ENCODE measurements at regions not wholly inside any gene's neighbourhood (a gene's known extent, or its start where the extent isn't known, plus 50 kb on each side); places are given as distances from the start of the nearest gene placed in this dataset.

GRCh38 chr11:8793114-8793777 lies 110.7 kb downstream of the RPL27A start:
- Mint-ChIP-seq H3K27me3 (ENCODE audit: unreplicated experiment) (no peaks in the 10 kb centered on the region), H3K27ac (ENCODE audit: unreplicated experiment) (no peak overlapping the region), H3K4me1 (ENCODE audit: low read depth, unreplicated experiment) (peaks cover 33% of the 10 kb centered on the region), H3K4me3 (ENCODE audit: low read depth, unreplicated experiment) (no peak overlapping the region), H3K36me3 (ENCODE audit: insufficient read depth, unreplicated experiment) (no peaks in the 10 kb centered on the region), H3K9me3 (ENCODE audit: low read depth, unreplicated experiment) (peaks cover 2% of the 10 kb centered on the region)
- CTCF ChIA-PET = no interaction called here
- intact Hi-C loops (cut with micrococcal nuclease; ENCODE audit: unreplicated experiment) = no loop called here
- no TSS peak for BruUV-seq (replicated peaks)
- no peak for DNase-seq
- no peak for TF ChIP-seq CTCF (IDR thresholded peaks at IDR 0.05; ENCODE audit: unreplicated experiment)

- Mint-ChIP-seq H3K27me3 (ENCODE audit: unreplicated experiment) (no peaks in the 10 kb centered on the region), H3K4me3 (ENCODE audit: low read depth, unreplicated experiment) (no peak overlapping the region), H3K4me1 (ENCODE audit: low read depth, unreplicated experiment) (peaks cover 33% of the 10 kb centered on the region), H3K36me3 (ENCODE audit: insufficient read depth, unreplicated experiment) (no peaks in the 10 kb centered on the region), H3K9me3 (ENCODE audit: low read depth, unreplicated experiment) (peaks cover 2% of the 10 kb centered on the region), H3K27ac (ENCODE audit: unreplicated experiment) (no peak overlapping the region)
- BruUV-seq (replicated peaks) = no TSS peak
- TF ChIP-seq CTCF (IDR thresholded peaks at IDR 0.05; ENCODE audit: unreplicated experiment) = no peak
- no peak for DNase-seq
- CTCF ChIA-PET = interaction anchor here (1.2 kb wide), 1 partner anchor 16 kb away, joined by 5 read pairs; a partner anchor contains a TSS
- intact Hi-C loops (cut with micrococcal nuclease; ENCODE audit: unreplicated experiment) = no loop called here
These were observed 111.5 kb downstream of the RPL27A start for GRCh38 chr11:8794126-8794525.

- CTCF ChIA-PET = interaction anchor here (0.5 to 1.2 kb wide), 5 partner anchors 13 to 852 kb away, joined by 3 to 6 read pairs (median 5); a partner anchor contains a TSS
- peaks cover 30% of the 10 kb centered on the region for H3K4me1 Mint-ChIP-seq (ENCODE audit: low read depth, unreplicated experiment)
- H3K4me3 Mint-ChIP-seq (ENCODE audit: low read depth, unreplicated experiment) = no peak overlapping the region
- H3K27ac Mint-ChIP-seq (ENCODE audit: unreplicated experiment) = no peak overlapping the region
- TF ChIP-seq CTCF (IDR thresholded peaks at IDR 0.05; ENCODE audit: unreplicated experiment) = peak; percentile 62
- no TSS peak for BruUV-seq (replicated peaks)
- H3K9me3 Mint-ChIP-seq (ENCODE audit: low read depth, unreplicated experiment) = peaks cover 2% of the 10 kb centered on the region
- no peaks in the 10 kb centered on the region for H3K36me3 Mint-ChIP-seq (ENCODE audit: insufficient read depth, unreplicated experiment)
- peak; percentile 55 for DNase-seq
- intact Hi-C loops (cut with micrococcal nuclease; ENCODE audit: unreplicated experiment) = no loop called here
- no peaks in the 10 kb centered on the region for H3K27me3 Mint-ChIP-seq (ENCODE audit: unreplicated experiment)
These were observed 112.1 kb downstream of the RPL27A start for GRCh38 chr11:8794677-8795103.

- Mint-ChIP-seq H3K36me3 (ENCODE audit: insufficient read depth, unreplicated experiment) (no peaks in the 10 kb centered on the region), H3K4me1 (ENCODE audit: low read depth, unreplicated experiment) (peaks cover 19% of the 10 kb centered on the region), H3K4me3 (ENCODE audit: low read depth, unreplicated experiment) (no peak overlapping the region), H3K27ac (ENCODE audit: unreplicated experiment) (no peak overlapping the region), H3K9me3 (ENCODE audit: low read depth, unreplicated experiment) (peaks cover 2% of the 10 kb centered on the region), H3K27me3 (ENCODE audit: unreplicated experiment) (no peaks in the 10 kb centered on the region)
- no TSS peak for BruUV-seq (replicated peaks)
- DNase-seq = no peak
- TF ChIP-seq CTCF (IDR thresholded peaks at IDR 0.05; ENCODE audit: unreplicated experiment) = no peak
- CTCF ChIA-PET = interaction anchor here (0.9 kb wide), 1 partner anchor 13 kb away, joined by 6 read pairs; a partner anchor contains a TSS
- intact Hi-C loops (cut with micrococcal nuclease; ENCODE audit: unreplicated experiment) = no loop called here
These were observed 114.0 kb upstream of the AKIP1 start for GRCh38 chr11:8796941-8797340.
